ENCODE measurements at regions not wholly inside any gene's neighbourhood (a gene's known extent, or its start where the extent isn't known, plus 50 kb on each side); places are given as distances from the start of the nearest gene placed in this dataset.

GRCh38 chr15:62957130-62957529, 85.4 kb upstream of the TPM1 start:
- Histone ChIP-seq H3K9ac (ENCODE audit: low read depth in 1 of 2, low read length in 2 of 2) (no peak overlapping the region), H3K36me3 (ENCODE audit: control insufficient read depth in 4 of 4, insufficient read depth in 3 of 4, low read depth in 1 of 4, low read length in 3 of 4) (no peaks in the 10 kb centered on the region), H3K9me3 (ENCODE audit: control insufficient read depth in 4 of 4, low read length in 3 of 4) (no peaks in the 10 kb centered on the region), H3K4me1 (ENCODE audit: control insufficient read depth in 4 of 4, insufficient read depth in 4 of 4, low read length in 3 of 4) (peaks cover 9 to 26% (median 18%) of the 10 kb centered on the region in 4 donors), H3K27ac (ENCODE audit: low read depth in 1 of 2, low read length in 2 of 2) (no peak overlapping the region), H3K4me3 (ENCODE audit: low read depth in 1 of 3, low read length in 3 of 3) (no peak overlapping the region), H3K27me3 (ENCODE audit: control insufficient read depth in 4 of 4, insufficient read depth in 4 of 4, low read length in 3 of 4) (no peaks in the 10 kb centered on the region)
- DNase-seq (ENCODE audit: low spot score): no peak
- WGBS: 78% methylated on average over 6 of the region's 6 CpGs
- TF ChIP-seq YY1 (IDR thresholded peaks at IDR 0.05) (no peak), HNF4A (conservative IDR thresholded peaks at IDR 0.05) (peak in 1 of 2 donors; percentile 32)

- TF ChIP-seq EGR1 (IDR thresholded peaks at IDR 0.05; ENCODE audit: low read depth in 2 of 2) (no peak), ZBTB33 (IDR thresholded peaks at IDR 0.05) (no peak), ATF3 (IDR thresholded peaks at IDR 0.05) (no peak), TAF1 (conservative IDR thresholded peaks at IDR 0.05) (peak; percentile 42), GABPA (IDR thresholded peaks at IDR 0.05 in 1 of 2, conservative IDR thresholded peaks at IDR 0.05 in 1 of 2) (no peak), CTCF (IDR thresholded peaks at IDR 0.05; ENCODE audit: low read depth, low read length, missing input control) (no peak), FOXA2 (IDR thresholded peaks at IDR 0.05) (peak; percentile 98), MAX (IDR thresholded peaks at IDR 0.05) (peak; percentile 32), YY1 (IDR thresholded peaks at IDR 0.05) (peak; percentile 84), SP1 (IDR thresholded peaks at IDR 0.05) (peak; percentile 77), NR2F2 (IDR thresholded peaks at IDR 0.05) (peak; percentile 46), FOXA1 (IDR thresholded peaks at IDR 0.05) (peak; percentile 92), RXRA (IDR thresholded peaks at IDR 0.05) (peak; percentile 84 to 88), HNF4A (conservative IDR thresholded peaks at IDR 0.05) (peak; percentile 68 to 72), REST (IDR thresholded peaks at IDR 0.05) (peak; percentile 49), HNF4G (IDR thresholded peaks at IDR 0.05) (no peak), RAD21 (IDR thresholded peaks at IDR 0.05) (peak; percentile 56 to 72), JUND (IDR thresholded peaks at IDR 0.05) (peak; percentile 67)
- WGBS: 56% methylated on average over 7 of the region's 7 CpGs
- H3K4me1 ChIP-seq (ENCODE audit: control insufficient read depth in 4 of 4, insufficient read depth in 4 of 4, low read length in 3 of 4): peaks cover 9 to 26% (median 18%) of the 10 kb centered on the region in 4 donors
- no peak overlapping the region for H3K9ac ChIP-seq (ENCODE audit: low read depth in 1 of 2, low read length in 2 of 2)
- no peaks in the 10 kb centered on the region for H3K27me3 ChIP-seq (ENCODE audit: control insufficient read depth in 4 of 4, insufficient read depth in 4 of 4, low read length in 3 of 4)
- DNase-seq (ENCODE audit: low spot score): no peak
- no peak overlapping the region for H3K4me3 ChIP-seq (ENCODE audit: low read depth in 1 of 3, low read length in 3 of 3)
- peak overlapping the region; percentile 33 to 48 for H3K27ac ChIP-seq (ENCODE audit: low read depth in 1 of 2, low read length in 2 of 2)
- H3K36me3 ChIP-seq (ENCODE audit: control insufficient read depth in 4 of 4, insufficient read depth in 3 of 4, low read depth in 1 of 4, low read length in 3 of 4): no peaks in the 10 kb centered on the region
- no peaks in the 10 kb centered on the region for H3K9me3 ChIP-seq (ENCODE audit: control insufficient read depth in 4 of 4, low read length in 3 of 4)
Measured at GRCh38 chr15:62958528-62959363, 83.8 kb upstream of the TPM1 start.

All from liver (tissue), 8 donors.